Neuronal stem cell (in vitro differentiated cells): ENCODE measurements at regions not wholly inside any gene's neighbourhood (a gene's known extent, or its start where the extent isn't known, plus 50 kb on each side); places are given as distances from the start of the nearest gene placed in this dataset.

Source experiments
- DNase-seq: peaks from one replicate; pipeline ENCODE4 v3.0.0-alpha.2; 2013; ENCODE audit warnings: low spot score
- H2AFZ ChIP-seq: one replicate; pipeline ENCODE4 v1.6.1; 2013; ENCODE audit warnings: mild to moderate bottlenecking, low read length, inconsistent platforms
- H2AK5ac ChIP-seq: 2 replicates; pipeline ENCODE4 v1.6.1; 2013; ENCODE audit warnings: low read depth, mild to moderate bottlenecking, inconsistent platforms, low read length, moderate library complexity, mixed read lengths
- H2BK120ac ChIP-seq: 2 replicates; pipeline ENCODE4 v1.6.1; 2013; ENCODE audit warnings: low read depth, mild to moderate bottlenecking, inconsistent platforms, low read length, moderate library complexity, mixed read lengths
- H2BK12ac ChIP-seq: one replicate; pipeline ENCODE4 v1.6.1; 2013; ENCODE audit warnings: low read length, inconsistent platforms
- H2BK15ac ChIP-seq: 2 replicates; pipeline ENCODE4 v1.6.1; 2013; ENCODE audit warnings: mild to moderate bottlenecking, low read length, inconsistent platforms, mixed read lengths
- H2BK5ac ChIP-seq: one replicate; pipeline ENCODE4 v1.6.1; 2013; ENCODE audit warnings: inconsistent platforms, mild to moderate bottlenecking, low read length, moderate library complexity
- H3K14ac ChIP-seq: one replicate; pipeline ENCODE4 v1.6.1; 2013; ENCODE audit warnings: low read length, inconsistent platforms
- H3K18ac ChIP-seq: 2 replicates; pipeline ENCODE4 v1.6.1; 2013; ENCODE audit warnings: low read length, inconsistent platforms
- H3K23ac ChIP-seq: 2 replicates; pipeline ENCODE4 v1.6.1; 2013; ENCODE audit warnings: low read depth, mild to moderate bottlenecking, mixed read lengths, low read length, inconsistent platforms; ENCODE audit not compliant: poor library complexity
- H3K27ac ChIP-seq: replicated peaks from 3 replicates; pipeline ENCODE4 v1.5.1; 2013; ENCODE audit warnings: low read length, inconsistent platforms
- H3K27me3 ChIP-seq, 3 experiments: 2 replicates each; pipeline ENCODE4 v1.6.1; 2013; ENCODE audit warnings: low read length in 3 of 3, mild to moderate bottlenecking in 2 of 3, inconsistent platforms in 1 of 3, low read depth in 1 of 3, mixed read lengths in 1 of 3, moderate library complexity in 1 of 3; ENCODE audit not compliant: control insufficient read depth in 3 of 3, insufficient read depth in 3 of 3
- H3K36me3 ChIP-seq, 2 donors: replicated peaks in 1 of 2; 2 replicates each; pipeline ENCODE4 v1.6.1; 2013; ENCODE audit warnings: low read length in 2 of 2; ENCODE audit not compliant: control insufficient read depth in 2 of 2, insufficient read depth in 2 of 2
- H3K4ac ChIP-seq: 2 replicates; pipeline ENCODE4 v1.6.1; 2013; ENCODE audit warnings: inconsistent platforms, mild to moderate bottlenecking, low read length, moderate library complexity
- H3K4me1 ChIP-seq, 2 donors: 1 replicate in 1 of 2; 2 replicates in 1 of 2; pipeline ENCODE4 v1.6.1; 2013; ENCODE audit warnings: low read length in 2 of 2, low read depth in 1 of 2; ENCODE audit not compliant: control insufficient read depth in 2 of 2, insufficient read depth in 1 of 2
- H3K4me2 ChIP-seq: one replicate; pipeline ENCODE4 v1.6.1; 2013; ENCODE audit warnings: mild to moderate bottlenecking, low read length, inconsistent platforms; ENCODE audit not compliant: insufficient read depth, poor library complexity, severe bottlenecking
- H3K4me3 ChIP-seq, 2 donors: 2 replicates each; pipeline ENCODE4 v1.5.1; 2013; ENCODE audit warnings: low read length in 2 of 2, mild to moderate bottlenecking in 2 of 2, inconsistent platforms in 1 of 2, moderate library complexity in 1 of 2
- H3K79me1 ChIP-seq: one replicate; pipeline ENCODE4 v1.6.1; 2013; ENCODE audit warnings: low read depth, mild to moderate bottlenecking, inconsistent platforms, low read length, moderate library complexity
- H3K9ac ChIP-seq: one replicate; pipeline ENCODE4 v1.6.1; 2013; ENCODE audit warnings: mild to moderate bottlenecking, low read depth, low read length, inconsistent platforms; ENCODE audit not compliant: poor library complexity
- H3K9me3 ChIP-seq, 2 donors: replicated peaks in 1 of 2; 2 replicates each; pipeline versions ENCODE3 to v1.6.1; 2013; ENCODE audit warnings: low read length in 2 of 2, mild to moderate bottlenecking in 2 of 2, inconsistent platforms in 1 of 2, low read depth in 1 of 2, mixed read lengths in 1 of 2, moderate library complexity in 1 of 2; ENCODE audit not compliant: control insufficient read depth in 2 of 2, insufficient read depth in 1 of 2
- H4K8ac ChIP-seq: one replicate; pipeline ENCODE4 v1.6.1; 2013; ENCODE audit warnings: low read depth, mild to moderate bottlenecking, inconsistent platforms, low read length, moderate library complexity
- H4K91ac ChIP-seq: one replicate; pipeline ENCODE4 v1.6.1; 2013; ENCODE audit warnings: low read length, low read depth, mild to moderate bottlenecking, inconsistent platforms; ENCODE audit not compliant: poor library complexity
- WGBS, 2 donors: extraction: QIAGEN DNeasy Blood & Tissue Kit; methylation state at CpG; one replicate each; pipeline ENCODE4 v1.1.7; 2013; ENCODE audit warnings: missing lambda C conversion rate in 2 of 2, mixed read lengths in 1 of 2; ENCODE audit not compliant: insufficient read length in 2 of 2, insufficient replicate concordance in 1 of 2; ENCODE audit errors: extremely low coverage in 2 of 2; 5-methylcytosine and 5-hydroxymethylcytosine counted together

GRCh38 chr5:56499901-56500300 lies 266.8 kb upstream of the ANKRD55 start:
- Histone ChIP-seq H3K23ac (no peak overlapping the region), H3K27me3 (no peaks in the 10 kb centered on the region), H2BK5ac (no peak overlapping the region), H3K14ac (no peak overlapping the region), H3K4me3 (no peak overlapping the region), H3K27ac (no peak overlapping the region), H2BK120ac (no peak overlapping the region), H2BK12ac (no peak overlapping the region), H3K36me3 (no peaks in the 10 kb centered on the region), H3K4me2 (no peak overlapping the region), H3K4me1 (peaks cover 0 to 3% of the 10 kb centered on the region in 2 donors), H3K18ac (no peak overlapping the region), H3K4ac (no peak overlapping the region), H4K8ac (no peak overlapping the region), H2AFZ (no peak overlapping the region), H3K9me3 (no peaks in the 10 kb centered on the region), H3K9ac (no peak overlapping the region), H3K79me1 (no peaks in the 10 kb centered on the region), H2BK15ac (no peak overlapping the region), H2AK5ac (no peak overlapping the region), H4K91ac (no peak overlapping the region)
- no CpG with 5 or more reads among the region's 5 CpGs for WGBS, 2 donors
- DNase-seq = no peak

- no peak overlapping the region for H3K18ac ChIP-seq
- H3K27me3 ChIP-seq = no peaks in the 10 kb centered on the region
- H4K91ac ChIP-seq = no peak overlapping the region
- WGBS, 2 donors = no CpG with 5 or more reads among the region's 4 CpGs
- no peak overlapping the region for H3K4me3 ChIP-seq
- H2BK5ac ChIP-seq = no peak overlapping the region
- no peak overlapping the region for H3K23ac ChIP-seq
- no peak overlapping the region for H3K27ac ChIP-seq
- no peak overlapping the region for H2BK12ac ChIP-seq
- no peak overlapping the region for H4K8ac ChIP-seq
- H3K14ac ChIP-seq = no peak overlapping the region
- H3K9ac ChIP-seq = no peak overlapping the region
- H2BK15ac ChIP-seq = no peak overlapping the region
- no peaks in the 10 kb centered on the region for H3K9me3 ChIP-seq
- no peak overlapping the region for H3K4me2 ChIP-seq
- no peaks in the 10 kb centered on the region for H3K79me1 ChIP-seq
- no peak overlapping the region for H2BK120ac ChIP-seq
- H2AK5ac ChIP-seq = no peak overlapping the region
- H3K36me3 ChIP-seq = no peaks in the 10 kb centered on the region
- H3K4ac ChIP-seq = no peak overlapping the region
- no peak for DNase-seq
- peaks cover 0 to 3% of the 10 kb centered on the region in 2 donors for H3K4me1 ChIP-seq
- H2AFZ ChIP-seq = no peak overlapping the region
These were observed 266.4 kb upstream of the ANKRD55 start for GRCh38 chr5:56499491-56499890.

GRCh38 chr5:56498759-56499395 lies 265.7 kb upstream of the ANKRD55 start:
- Histone ChIP-seq H2AK5ac (no peak overlapping the region), H3K4me1 (peaks cover 0 to 3% of the 10 kb centered on the region in 2 donors), H2BK120ac (no peak overlapping the region), H4K8ac (no peak overlapping the region), H3K4ac (no peak overlapping the region), H3K9me3 (no peaks in the 10 kb centered on the region), H2BK12ac (peak overlapping the region; percentile 30), H3K4me3 (no peak overlapping the region), H3K4me2 (no peak overlapping the region), H3K27ac (no peak overlapping the region), H3K79me1 (no peaks in the 10 kb centered on the region), H3K14ac (no peak overlapping the region), H3K9ac (no peak overlapping the region), H3K23ac (no peak overlapping the region), H4K91ac (peak overlapping the region; percentile 66), H2AFZ (no peak overlapping the region), H2BK5ac (no peak overlapping the region), H3K27me3 (no peaks in the 10 kb centered on the region), H2BK15ac (no peak overlapping the region), H3K18ac (peak overlapping the region; percentile 52), H3K36me3 (no peaks in the 10 kb centered on the region)
- DNase-seq = no peak
- no CpG with 5 or more reads among the region's 24 CpGs for WGBS, 2 donors

GRCh38 chr5:56496581-56497063 lies 263.5 kb upstream of the ANKRD55 start:
- Histone ChIP-seq H2AK5ac (no peak overlapping the region), H2BK5ac (no peak overlapping the region), H3K9me3 (no peaks in the 10 kb centered on the region), H2BK12ac (no peak overlapping the region), H3K4me1 (peaks cover 0 to 2% of the 10 kb centered on the region in 2 donors), H3K14ac (no peak overlapping the region), H2AFZ (no peak overlapping the region), H3K9ac (no peak overlapping the region), H3K79me1 (no peaks in the 10 kb centered on the region), H3K18ac (no peak overlapping the region), H3K27ac (no peak overlapping the region), H3K4me3 (no peak overlapping the region), H2BK120ac (no peak overlapping the region), H4K8ac (no peak overlapping the region), H4K91ac (no peak overlapping the region), H3K23ac (no peak overlapping the region), H3K4ac (no peak overlapping the region), H3K4me2 (no peak overlapping the region), H3K36me3 (no peaks in the 10 kb centered on the region), H2BK15ac (no peak overlapping the region), H3K27me3 (no peaks in the 10 kb centered on the region)
- DNase-seq = no peak
- WGBS, 2 donors = no CpG with 5 or more reads among the region's 5 CpGs
